HFFc6 (cell line): ENCODE measurements at regions not wholly inside any gene's neighbourhood (a gene's known extent, or its start where the extent isn't known, plus 50 kb on each side); places are given as distances from the start of the nearest gene placed in this dataset.

Experiments
- DNase-seq: peaks from one replicate; pipeline ENCODE4 v3.0.0-alpha.2; 2018
- H3K27ac Mint-ChIP-seq: 2 replicates; pipeline ENCODE4 v1.8.0; 2020; ENCODE audit warnings: mild to moderate bottlenecking, mixed read lengths
- H3K27me3 Mint-ChIP-seq: 2 replicates; pipeline ENCODE4 v1.8.0; 2021; ENCODE audit warnings: mild to moderate bottlenecking, moderate library complexity, mixed read lengths; ENCODE audit not compliant: insufficient read depth
- H3K36me3 Mint-ChIP-seq: 2 replicates; pipeline ENCODE4 v1.8.0; 2021; ENCODE audit warnings: low read depth, mixed read lengths
- H3K4me1 Mint-ChIP-seq: 2 replicates; pipeline ENCODE4 v1.8.0; 2020; ENCODE audit warnings: low read depth, mixed read lengths
- H3K4me3 Mint-ChIP-seq: 2 replicates; pipeline ENCODE4 v1.8.0; 2020; ENCODE audit warnings: mild to moderate bottlenecking, moderate library complexity, mixed read lengths
- H3K9me3 Mint-ChIP-seq: 2 replicates; pipeline ENCODE4 v1.8.0; 2020; ENCODE audit warnings: mild to moderate bottlenecking, mixed read lengths
- CTCF ChIP-seq: fragments of 200-600 bp; sonication (generic); IDR thresholded peaks from 2 replicates; pipeline ENCODE4 v1.5.0; 2021; ENCODE audit warnings: antibody characterized with exemption, mild to moderate bottlenecking

GRCh38 chr18:22509423-22509822 lies 91.7 kb upstream of the CTAGE1 start:
- no peaks in the 10 kb centered on the region for H3K9me3 Mint-ChIP-seq
- no peak for TF ChIP-seq CTCF
- no peak for DNase-seq
- no peak overlapping the region for H3K27ac Mint-ChIP-seq
- peaks cover 14% of the 10 kb centered on the region for H3K4me1 Mint-ChIP-seq
- H3K4me3 Mint-ChIP-seq, result no peak overlapping the region
- H3K27me3 Mint-ChIP-seq, result peaks cover 2% of the 10 kb centered on the region
- no peaks in the 10 kb centered on the region for H3K36me3 Mint-ChIP-seq

GRCh38 chr18:22510697-22511096 lies 93.0 kb upstream of the CTAGE1 start:
- H3K27ac Mint-ChIP-seq, result no peak overlapping the region
- TF ChIP-seq CTCF, result no peak
- H3K27me3 Mint-ChIP-seq, result peaks cover 2% of the 10 kb centered on the region
- H3K9me3 Mint-ChIP-seq, result no peaks in the 10 kb centered on the region
- no peak overlapping the region for H3K4me3 Mint-ChIP-seq
- DNase-seq, result no peak
- H3K4me1 Mint-ChIP-seq, result peaks cover 2% of the 10 kb centered on the region
- H3K36me3 Mint-ChIP-seq, result no peaks in the 10 kb centered on the region

- Mint-ChIP-seq H3K27ac (no peak overlapping the region), H3K27me3 (peaks cover 2% of the 10 kb centered on the region), H3K36me3 (no peaks in the 10 kb centered on the region), H3K4me1 (no peaks in the 10 kb centered on the region), H3K9me3 (no peaks in the 10 kb centered on the region), H3K4me3 (no peak overlapping the region)
- DNase-seq, result no peak
- TF ChIP-seq CTCF, result no peak
Observed at GRCh38 chr18:22513721-22514481, 96.2 kb upstream of the CTAGE1 start.

- Mint-ChIP-seq H3K9me3 (no peaks in the 10 kb centered on the region), H3K4me1 (no peaks in the 10 kb centered on the region), H3K27ac (no peak overlapping the region), H3K27me3 (peaks cover 2% of the 10 kb centered on the region), H3K36me3 (no peaks in the 10 kb centered on the region), H3K4me3 (no peak overlapping the region)
- no peak for DNase-seq
- TF ChIP-seq CTCF, result no peak
Observed at GRCh38 chr18:22514655-22515054, 96.9 kb upstream of the CTAGE1 start.

- DNase-seq, result no peak
- Mint-ChIP-seq H3K27me3 (peaks cover 2% of the 10 kb centered on the region), H3K4me3 (no peak overlapping the region), H3K36me3 (no peaks in the 10 kb centered on the region), H3K27ac (no peak overlapping the region), H3K9me3 (no peaks in the 10 kb centered on the region), H3K4me1 (no peaks in the 10 kb centered on the region)
- no peak for TF ChIP-seq CTCF
Observed at GRCh38 chr18:22515250-22515649, 97.5 kb upstream of the CTAGE1 start.
